RWPE1 (cell line): ENCODE measurements at regions not wholly inside any gene's neighbourhood (a gene's known extent, or its start where the extent isn't known, plus 50 kb on each side); places are given as distances from the start of the nearest gene placed in this dataset.
"Not testable (repeated sequence)": the region's sequence is repeated elsewhere in the genome, so short reads cannot be mapped to it uniquely, and the experiment has no call there.

Experiments used
- CTCF ChIA-PET: fragments of 350-600 bp; sonication (Branson Sonifier 250); formaldehyde crosslinking; extraction: SDS; loops from one replicate; lab custom pipeline; 2021; lab: Yijun Ruan, JAX
- POLR2A ChIA-PET: fragments of 400-600 bp; formaldehyde crosslinking; extraction: SDS; loops from one replicate; lab custom pipeline; 2020; ENCODE audit warnings: antibody characterized with exemption; ENCODE audit not compliant: low non-redundant PET; lab: Yijun Ruan, JAX
- DNase-seq: peaks from one replicate; pipeline ENCODE4 v3.0.0; 2012; ENCODE audit warnings: low spot score
- H3K27ac ChIP-seq: fragments of 450-650 bp; 2 replicates; pipeline ENCODE4 v1.5.1; 2017
- TF ChIP-seq, protein P1 (sequence below): fragments of 450-650 bp; conservative IDR thresholded peaks from 2 replicates; pipeline ENCODE4 v1.5.1; 2017; ENCODE audit warnings: low read depth, mild to moderate bottlenecking

DNA sequence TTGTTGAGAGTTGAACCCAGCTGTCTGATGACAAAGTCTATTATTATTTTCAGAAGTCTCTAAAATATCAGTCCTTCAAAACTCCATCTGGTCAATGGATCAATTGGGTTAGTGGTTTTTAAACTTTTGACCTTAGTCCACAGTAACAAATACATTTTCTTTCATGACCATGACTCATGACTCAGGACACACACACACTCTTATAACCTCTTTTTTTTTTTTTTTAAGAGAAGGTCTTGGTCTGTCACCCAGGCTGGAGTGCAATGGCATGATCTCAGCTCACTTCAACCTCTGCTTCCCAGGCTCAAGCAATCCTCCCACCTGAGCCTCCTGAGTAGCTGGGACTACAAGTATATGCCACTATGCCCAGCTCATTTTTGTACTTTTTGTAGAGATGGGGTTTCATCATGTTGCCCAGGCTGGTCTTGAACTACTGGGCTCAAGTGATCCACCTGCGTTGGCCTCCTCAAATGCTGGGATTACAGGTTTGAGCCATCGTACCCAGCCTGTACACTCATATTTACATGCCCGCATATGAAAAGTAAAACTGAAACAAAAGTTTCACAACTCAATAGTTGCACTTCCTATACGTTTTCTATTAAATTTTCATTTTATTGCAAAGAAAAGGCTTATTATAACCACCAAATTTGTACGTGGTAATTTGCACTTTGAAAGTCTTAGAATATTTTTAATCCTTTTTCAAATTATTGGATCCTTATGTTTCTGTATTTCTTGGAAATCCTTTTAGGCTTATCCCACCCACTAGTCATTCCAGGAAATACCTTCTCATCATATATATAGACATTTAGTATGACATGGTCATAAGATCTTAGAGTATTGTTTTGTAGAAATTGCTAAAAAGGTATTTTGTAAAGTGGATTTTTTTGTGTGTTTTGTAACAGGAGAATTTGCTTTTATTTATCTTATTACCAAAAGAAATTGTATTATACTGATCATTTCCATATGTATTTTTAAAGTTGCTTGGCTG, 199.0 kb downstream of the LPIN1 start:
- no peak for DNase-seq
- ChIA-PET POLR2A (no interaction called here), CTCF (no interaction called here)
- TF ChIP-seq, protein P1, sequence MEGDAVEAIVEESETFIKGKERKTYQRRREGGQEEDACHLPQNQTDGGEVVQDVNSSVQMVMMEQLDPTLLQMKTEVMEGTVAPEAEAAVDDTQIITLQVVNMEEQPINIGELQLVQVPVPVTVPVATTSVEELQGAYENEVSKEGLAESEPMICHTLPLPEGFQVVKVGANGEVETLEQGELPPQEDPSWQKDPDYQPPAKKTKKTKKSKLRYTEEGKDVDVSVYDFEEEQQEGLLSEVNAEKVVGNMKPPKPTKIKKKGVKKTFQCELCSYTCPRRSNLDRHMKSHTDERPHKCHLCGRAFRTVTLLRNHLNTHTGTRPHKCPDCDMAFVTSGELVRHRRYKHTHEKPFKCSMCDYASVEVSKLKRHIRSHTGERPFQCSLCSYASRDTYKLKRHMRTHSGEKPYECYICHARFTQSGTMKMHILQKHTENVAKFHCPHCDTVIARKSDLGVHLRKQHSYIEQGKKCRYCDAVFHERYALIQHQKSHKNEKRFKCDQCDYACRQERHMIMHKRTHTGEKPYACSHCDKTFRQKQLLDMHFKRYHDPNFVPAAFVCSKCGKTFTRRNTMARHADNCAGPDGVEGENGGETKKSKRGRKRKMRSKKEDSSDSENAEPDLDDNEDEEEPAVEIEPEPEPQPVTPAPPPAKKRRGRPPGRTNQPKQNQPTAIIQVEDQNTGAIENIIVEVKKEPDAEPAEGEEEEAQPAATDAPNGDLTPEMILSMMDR: no peak
- no peak overlapping the region for H3K27ac ChIP-seq

DNA sequence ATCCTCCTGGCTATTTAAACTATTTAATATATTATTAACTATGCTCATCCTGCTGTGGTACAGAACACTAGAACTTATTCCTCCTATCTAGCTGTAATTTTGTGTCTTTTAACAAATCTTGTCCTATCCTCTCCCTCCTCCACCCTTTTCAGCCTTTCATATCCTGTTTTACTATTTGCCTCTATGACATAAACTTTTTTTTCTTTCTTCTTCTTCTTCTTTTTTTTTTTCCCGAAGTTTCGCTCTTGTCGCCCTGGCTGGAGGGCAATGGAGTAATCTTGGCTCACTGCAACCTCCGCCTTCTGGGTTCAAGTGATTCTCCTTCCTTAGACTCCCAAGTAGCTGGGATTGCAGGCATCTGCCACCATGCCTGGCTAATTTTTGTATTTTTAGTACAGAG, 201.5 kb downstream of the LPIN1 start:
- TF ChIP-seq, protein P1: no peak
- ChIA-PET POLR2A (no interaction called here), CTCF (no interaction called here)
- H3K27ac ChIP-seq: no peak overlapping the region
- DNase-seq: no peak

DNA sequence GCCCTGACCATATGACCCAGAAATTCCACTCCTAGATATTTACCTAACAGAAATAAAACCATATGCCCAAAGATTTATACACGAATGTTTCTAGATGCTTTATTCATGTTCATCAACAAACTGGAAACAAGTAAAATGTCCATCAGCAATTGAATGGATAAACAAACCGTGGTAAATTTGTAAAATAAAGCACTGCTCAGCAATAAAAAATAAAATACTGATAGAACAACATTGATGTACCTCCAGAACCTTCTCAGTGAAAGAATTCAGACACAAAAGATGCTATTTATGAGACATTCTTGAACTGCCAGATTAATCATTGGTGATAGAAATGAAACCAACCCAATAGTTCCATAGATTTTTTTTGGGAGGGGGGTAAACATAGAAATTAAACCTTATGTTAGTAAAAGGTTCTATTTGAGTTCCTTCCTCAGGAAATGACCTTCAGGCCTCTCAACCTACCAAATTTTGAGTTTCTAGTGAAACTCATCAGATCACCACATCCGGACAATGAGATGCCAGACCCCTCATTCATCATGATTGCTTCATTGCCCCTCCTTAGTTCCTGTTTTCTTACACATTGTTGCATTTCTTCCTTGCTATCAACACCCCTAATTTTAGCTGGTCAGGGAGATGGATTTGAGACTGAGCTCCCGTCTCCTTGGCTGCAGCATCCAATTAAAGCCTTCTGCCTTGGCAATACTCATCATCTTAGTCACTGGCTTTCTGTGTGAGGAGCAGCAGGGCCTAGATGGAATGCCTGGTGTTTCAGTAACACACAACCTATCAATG, 203.5 kb downstream of the LPIN1 start:
- no peak overlapping the region for H3K27ac ChIP-seq
- TF ChIP-seq, protein P1: no peak
- POLR2A ChIA-PET: no interaction called here
- CTCF ChIA-PET: no interaction called here
- DNase-seq: no peak

DNA sequence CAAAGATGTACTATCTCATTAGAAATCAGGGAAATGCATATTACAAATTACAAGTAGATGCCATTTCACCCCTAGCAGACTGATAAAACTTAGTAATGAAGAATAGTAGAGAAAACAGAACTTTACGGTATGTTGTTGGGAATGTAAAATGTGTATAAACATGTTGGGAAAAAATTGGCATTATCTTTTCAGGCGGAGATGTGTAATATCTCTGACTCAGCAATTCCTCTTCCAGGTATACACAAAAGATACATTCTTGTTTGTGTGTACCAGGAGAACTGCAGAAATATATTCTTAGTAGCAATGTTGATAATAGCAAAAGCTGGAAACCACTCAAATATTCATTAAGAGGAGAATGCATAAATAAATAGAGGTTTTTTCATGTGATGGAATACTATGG, 204.5 kb downstream of the LPIN1 start:
- no peak overlapping the region for H3K27ac ChIP-seq
- CTCF ChIA-PET: no interaction called here
- POLR2A ChIA-PET: no interaction called here
- DNase-seq: no peak
- TF ChIP-seq, protein P1: no peak

DNA sequence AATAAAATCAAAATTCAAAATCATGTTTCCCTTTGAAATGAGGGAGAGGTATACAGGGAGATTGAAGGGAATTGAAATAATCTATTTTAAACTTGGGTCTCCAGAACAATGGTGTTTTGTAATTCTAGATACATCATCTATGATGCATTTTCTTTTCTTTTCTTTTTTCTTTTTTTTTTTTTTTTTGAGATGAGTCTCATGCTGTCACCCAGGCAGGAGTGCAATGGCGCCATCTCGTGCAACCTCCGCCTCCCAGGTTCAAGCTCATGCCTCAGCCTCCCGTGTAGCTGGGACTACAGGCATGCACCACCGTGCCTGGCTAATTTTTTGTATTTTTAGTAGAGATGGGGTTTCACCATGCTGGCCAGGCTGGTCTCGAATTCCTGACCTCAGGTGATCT, 205.1 kb downstream of the LPIN1 start:
- CTCF ChIA-PET: interaction anchor here (0.7 kb wide), 1 partner anchor 1083 kb away, joined by 4 read pairs; no protein-coding TSS in a partner anchor
- POLR2A ChIA-PET, DNase-seq: not testable (repeated sequence)
- H3K27ac ChIP-seq: peak overlapping the region; percentile 45

DNA sequence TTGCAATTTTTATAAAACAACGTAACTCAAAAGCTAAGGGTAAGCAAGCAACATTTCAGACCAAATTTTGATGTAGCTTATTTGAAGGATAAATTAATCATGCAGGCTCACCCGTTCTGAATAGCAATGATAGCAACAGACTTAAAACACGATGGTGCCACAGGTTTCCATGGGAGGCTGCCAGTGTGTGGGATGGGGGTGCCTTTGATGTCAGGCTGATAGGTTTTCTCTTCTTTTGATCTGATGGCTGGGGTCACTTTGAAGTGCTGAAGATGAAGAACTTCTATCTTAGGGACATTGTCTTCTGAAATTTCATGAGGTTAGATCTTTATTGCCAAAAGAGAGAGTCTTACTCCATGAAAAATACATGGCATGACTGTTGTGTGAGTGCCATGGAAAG, 206.8 kb downstream of the LPIN1 start:
- ChIA-PET CTCF (no interaction called here), POLR2A (no interaction called here)
- TF ChIP-seq, protein P1: no peak
- H3K27ac ChIP-seq: no peak overlapping the region
- DNase-seq: no peak

DNA sequence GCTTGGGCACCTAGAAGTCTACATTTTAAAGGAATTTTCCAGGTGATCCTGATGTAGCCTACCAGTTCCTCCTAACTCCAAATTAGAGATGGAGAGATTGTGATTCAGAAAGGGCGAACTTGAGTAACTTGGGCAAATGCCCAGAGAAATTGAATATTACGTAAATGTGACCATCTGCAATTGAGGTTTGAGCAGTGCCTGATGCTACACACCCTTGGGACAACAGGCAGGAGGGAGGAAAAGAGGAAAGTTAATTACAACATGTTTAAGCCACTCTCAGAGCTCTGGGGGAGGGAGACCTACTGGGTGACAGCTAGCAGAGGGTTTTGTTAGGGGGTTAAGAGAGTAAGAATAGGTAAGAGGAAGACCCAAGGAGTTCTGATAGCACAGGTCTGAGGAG, 208.9 kb downstream of the LPIN1 start:
- H3K27ac ChIP-seq: peak overlapping the region; percentile 53
- ChIA-PET CTCF (no interaction called here), POLR2A (no interaction called here)
- DNase-seq: no peak
- TF ChIP-seq, protein P1: no peak
